K562 (cell line): ENCODE measurements at regions not wholly inside any gene's neighbourhood (a gene's known extent, or its start where the extent isn't known, plus 50 kb on each side); places are given as distances from the start of the nearest gene placed in this dataset.

ENCODE experiments used
- ATAC-seq: fragments of 200-7000 bp; cut with Tn5 transposase; 3 replicates; pipeline ENCODE4 v1.9.1; 2020; ENCODE audit warnings: moderate library complexity
- BruUV-seq: library from RNA; stranded (reverse); fragments of 400-500 nt; replicated peaks from 2 replicates; lab custom pipeline; 2021; lab: Mats Ljungman, UMichigan
- CTCF ChIA-PET: fragments of 300-600 bp; formaldehyde crosslinking; extraction: SDS; loops from one replicate; lab custom pipeline; 2021; ENCODE audit warnings: low intra/inter-chr PET ratio; lab: Yijun Ruan, JAX
- POLR2A ChIA-PET: fragments of 300-600, 350-650 bp; sonication (Branson Sonifier 250); formaldehyde crosslinking; extraction: SDS; loops from one replicate; lab custom pipeline; 2021; ENCODE audit warnings: antibody characterized with exemption, inconsistent platforms; lab: Yijun Ruan, JAX
- DNase-seq, 4 experiments: peaks; one replicate each; pipeline versions ENCODE4 v3.0.0 to v3.0.0-alpha.2; 2011 to 2018; ENCODE audit warnings: low spot score in 3 of 4, mixed read lengths in 3 of 4; ENCODE audit errors: extremely low read depth in 1 of 4
- FAIRE-seq: peaks from 2 replicates; lab custom pipeline; 2011; peaks lifted over from hg19 to GRCh38; lab: Jason Lieb, UNC
- H2AFZ ChIP-seq: 2 replicates; pipeline ENCODE4 v1.6.0; 2011; ENCODE audit warnings: low read depth, low read length, control low read depth, inconsistent platforms
- H3K27ac ChIP-seq: fragments of 200-600 bp; 3 replicates; pipeline ENCODE4 v1.8.0; 2011; ENCODE audit warnings: low read depth, mild to moderate bottlenecking, control low read depth, inconsistent platforms, low read length, moderate library complexity, mixed read lengths; ENCODE audit errors: extremely low read depth
- H3K27me3 ChIP-seq, 2 experiments: fragments of 300-600 bp in 1 of 2; 2 replicates in 1 of 2; 3 replicates in 1 of 2; pipeline versions ENCODE4 v1.6.0 to v1.8.0; 2011; ENCODE audit warnings: inconsistent platforms in 2 of 2, low read length in 2 of 2, mild to moderate bottlenecking in 1 of 2, mixed read lengths in 1 of 2, moderate library complexity in 1 of 2; ENCODE audit not compliant: control insufficient read depth in 2 of 2, insufficient read depth in 2 of 2
- H3K36me3 ChIP-seq: fragments of 300-600 bp; 3 replicates; pipeline ENCODE4 v1.8.0; 2011; ENCODE audit warnings: mild to moderate bottlenecking, low read length, inconsistent platforms; ENCODE audit not compliant: control insufficient read depth, insufficient read depth
- H3K4me1 ChIP-seq, 2 experiments: fragments of 200-600 bp in 1 of 2; replicated peaks in 1 of 2; 2 replicates in 1 of 2; 3 replicates in 1 of 2; pipeline versions ENCODE4 v1.5.1 to v1.8.0; 2011; ENCODE audit warnings: inconsistent platforms in 2 of 2, low read length in 2 of 2, mild to moderate bottlenecking in 1 of 2, mixed read lengths in 1 of 2, moderate library complexity in 1 of 2; ENCODE audit not compliant: control insufficient read depth in 2 of 2, insufficient read depth in 2 of 2
- H3K4me2 ChIP-seq: 2 replicates; pipeline ENCODE4 v1.6.1; 2011; ENCODE audit warnings: low read length, control low read depth, inconsistent platforms, mixed read lengths; ENCODE audit not compliant: insufficient read depth
- H3K4me3 ChIP-seq: fragments of 200-600 bp; sonication (generic), shearing (Covaris generic); 2 replicates; pipeline ENCODE4 v1.5.1; 2016; ENCODE audit warnings: control low read depth, inconsistent platforms
- H3K79me2 ChIP-seq: fragments of 200-600 bp; 3 replicates; pipeline ENCODE4 v1.8.0; 2011; ENCODE audit warnings: low read length, inconsistent platforms; ENCODE audit not compliant: control insufficient read depth, insufficient read depth
- H3K9ac ChIP-seq, 2 experiments: 2 replicates each; pipeline versions ENCODE4 v1.6.0 to v1.6.1; 2011; ENCODE audit warnings: low read depth in 2 of 2, low read length in 2 of 2, control low read depth in 1 of 2, inconsistent platforms in 1 of 2, mild to moderate bottlenecking in 1 of 2, mixed read lengths in 1 of 2; ENCODE audit not compliant: insufficient read depth in 1 of 2
- H3K9me1 ChIP-seq: one replicate; pipeline ENCODE4 v1.6.0; 2011; ENCODE audit warnings: inconsistent platforms, mild to moderate bottlenecking, low read length, moderate library complexity; ENCODE audit not compliant: control insufficient read depth, insufficient read depth
- H3K9me3 ChIP-seq: replicated peaks from 2 replicates; pipeline ENCODE4 v1.5.1; 2011; ENCODE audit warnings: low read depth, low read length, inconsistent platforms; ENCODE audit not compliant: control insufficient read depth, insufficient read depth
- H4K20me1 ChIP-seq: replicated peaks from 2 replicates; pipeline ENCODE4 v1.6.1; 2011; ENCODE audit warnings: low read length, inconsistent platforms, mixed read lengths; ENCODE audit not compliant: control insufficient read depth, insufficient read depth
- GABPA ChIP-seq: fragments of 200-800 bp; sonication (Bioruptor generic); conservative IDR thresholded peaks from 2 replicates; pipeline ENCODE4 v1.6.1; 2016; ENCODE audit warnings: low read depth, missing genetic modification characterization, missing compliant biosample characterization
- NCOA6 ChIP-seq: fragments of 450-650 bp; IDR thresholded peaks from 2 replicates; pipeline ENCODE4 v1.6.1; 2017; ENCODE audit warnings: mild to moderate bottlenecking
- NR2F6 ChIP-seq: fragments of 450-650 bp; formaldehyde crosslinking; IDR thresholded peaks from 2 replicates; pipeline ENCODE4 v1.4.0; 2020; ENCODE audit warnings: mild to moderate bottlenecking
- SPI1 ChIP-seq: IDR thresholded peaks from 2 replicates; pipeline ENCODE4 v1.6.1; 2011; ENCODE audit warnings: low read depth, low read length, control low read depth, borderline replicate concordance
- TEAD4 ChIP-seq, 2 experiments: sonication (generic) in 1 of 2; formaldehyde crosslinking in 1 of 2; IDR thresholded peaks; 2 replicates each; pipeline versions ENCODE4 v1.6.1 to v1.8.0; 2012 to 2022; ENCODE audit warnings: borderline replicate concordance in 1 of 2, inconsistent platforms in 1 of 2, low read length in 1 of 2, mild to moderate bottlenecking in 1 of 2, missing genetic modification reagents in 1 of 2
- ZNF23 ChIP-seq: fragments of 250-450 bp; sonication (Bioruptor Pico); IDR thresholded peaks from 2 replicates; pipeline ENCODE4 v1.4.0; 2020; ENCODE audit warnings: mild to moderate bottlenecking
- ZNF280A ChIP-seq: fragments of 450-650 bp; IDR thresholded peaks from 2 replicates; pipeline ENCODE4 v1.6.1; 2018; ENCODE audit warnings: mild to moderate bottlenecking, low read depth; ENCODE audit not compliant: partially characterized antibody
- ZNF41 ChIP-seq: fragments of 250-450 bp; sonication (Bioruptor Pico); conservative IDR thresholded peaks from 2 replicates; pipeline ENCODE4 v1.4.0; 2020; ENCODE audit warnings: mild to moderate bottlenecking
- WGBS: fragments of 100-300 bp; shearing (Covaris generic); methylation state at CpG from one replicate; pipeline ENCODE4 v1.1.6; 2016; ENCODE audit warnings: low coverage, mixed read lengths; ENCODE audit not compliant: insufficient coverage; ENCODE audit errors: missing lambda C conversion rate; 5-methylcytosine and 5-hydroxymethylcytosine counted together
- in situ Hi-C: fragments of 300-500 bp; cut with MboI; formaldehyde crosslinking; loops from 4 replicates; pipeline ENCODE4 v1.15.0; 2018; ENCODE audit warnings: inconsistent platforms, mixed read lengths
- intact Hi-C: fragments of 100-400 bp; cut with micrococcal nuclease; formaldehyde crosslinking; loops from 2 replicates; pipeline ENCODE4 v1.14.2; 2022
- TF ChIP-seq, protein P1 (sequence below), 2 experiments: fragments of 450-650 bp; IDR thresholded peaks; 2 replicates each; pipeline ENCODE4 v1.6.1; 2016; ENCODE audit warnings: mild to moderate bottlenecking in 2 of 2, borderline replicate concordance in 1 of 2, low read depth in 1 of 2, moderate library complexity in 1 of 2

- no peak overlapping the region for H3K4me3 ChIP-seq
- H3K4me2 ChIP-seq, result no peak overlapping the region
- no peak overlapping the region for H3K27ac ChIP-seq
- H3K9me3 ChIP-seq, result no peaks in the 10 kb centered on the region
- in situ Hi-C loops (no loop called here), intact Hi-C loops (no loop called here)
- FAIRE-seq (no peak), ATAC-seq (no peak), DNase-seq (no peak)
- 2% methylated on average over 3 of the region's 3 CpGs for WGBS
- no peaks in the 10 kb centered on the region for H4K20me1 ChIP-seq
- H2AFZ ChIP-seq, result no peak overlapping the region
- H3K4me1 ChIP-seq, result no peaks in the 10 kb centered on the region
- POLR2A ChIA-PET, result no interaction called here
- H3K9me1 ChIP-seq, result no peaks in the 10 kb centered on the region
- TF ChIP-seq NR2F6, result no peak
- TF ChIP-seq NCOA6, result no peak
- TF ChIP-seq ZNF41 (CRISPR knock-in tag), result no peak
- no peak for TF ChIP-seq GABPA
- TF ChIP-seq, protein P1, sequence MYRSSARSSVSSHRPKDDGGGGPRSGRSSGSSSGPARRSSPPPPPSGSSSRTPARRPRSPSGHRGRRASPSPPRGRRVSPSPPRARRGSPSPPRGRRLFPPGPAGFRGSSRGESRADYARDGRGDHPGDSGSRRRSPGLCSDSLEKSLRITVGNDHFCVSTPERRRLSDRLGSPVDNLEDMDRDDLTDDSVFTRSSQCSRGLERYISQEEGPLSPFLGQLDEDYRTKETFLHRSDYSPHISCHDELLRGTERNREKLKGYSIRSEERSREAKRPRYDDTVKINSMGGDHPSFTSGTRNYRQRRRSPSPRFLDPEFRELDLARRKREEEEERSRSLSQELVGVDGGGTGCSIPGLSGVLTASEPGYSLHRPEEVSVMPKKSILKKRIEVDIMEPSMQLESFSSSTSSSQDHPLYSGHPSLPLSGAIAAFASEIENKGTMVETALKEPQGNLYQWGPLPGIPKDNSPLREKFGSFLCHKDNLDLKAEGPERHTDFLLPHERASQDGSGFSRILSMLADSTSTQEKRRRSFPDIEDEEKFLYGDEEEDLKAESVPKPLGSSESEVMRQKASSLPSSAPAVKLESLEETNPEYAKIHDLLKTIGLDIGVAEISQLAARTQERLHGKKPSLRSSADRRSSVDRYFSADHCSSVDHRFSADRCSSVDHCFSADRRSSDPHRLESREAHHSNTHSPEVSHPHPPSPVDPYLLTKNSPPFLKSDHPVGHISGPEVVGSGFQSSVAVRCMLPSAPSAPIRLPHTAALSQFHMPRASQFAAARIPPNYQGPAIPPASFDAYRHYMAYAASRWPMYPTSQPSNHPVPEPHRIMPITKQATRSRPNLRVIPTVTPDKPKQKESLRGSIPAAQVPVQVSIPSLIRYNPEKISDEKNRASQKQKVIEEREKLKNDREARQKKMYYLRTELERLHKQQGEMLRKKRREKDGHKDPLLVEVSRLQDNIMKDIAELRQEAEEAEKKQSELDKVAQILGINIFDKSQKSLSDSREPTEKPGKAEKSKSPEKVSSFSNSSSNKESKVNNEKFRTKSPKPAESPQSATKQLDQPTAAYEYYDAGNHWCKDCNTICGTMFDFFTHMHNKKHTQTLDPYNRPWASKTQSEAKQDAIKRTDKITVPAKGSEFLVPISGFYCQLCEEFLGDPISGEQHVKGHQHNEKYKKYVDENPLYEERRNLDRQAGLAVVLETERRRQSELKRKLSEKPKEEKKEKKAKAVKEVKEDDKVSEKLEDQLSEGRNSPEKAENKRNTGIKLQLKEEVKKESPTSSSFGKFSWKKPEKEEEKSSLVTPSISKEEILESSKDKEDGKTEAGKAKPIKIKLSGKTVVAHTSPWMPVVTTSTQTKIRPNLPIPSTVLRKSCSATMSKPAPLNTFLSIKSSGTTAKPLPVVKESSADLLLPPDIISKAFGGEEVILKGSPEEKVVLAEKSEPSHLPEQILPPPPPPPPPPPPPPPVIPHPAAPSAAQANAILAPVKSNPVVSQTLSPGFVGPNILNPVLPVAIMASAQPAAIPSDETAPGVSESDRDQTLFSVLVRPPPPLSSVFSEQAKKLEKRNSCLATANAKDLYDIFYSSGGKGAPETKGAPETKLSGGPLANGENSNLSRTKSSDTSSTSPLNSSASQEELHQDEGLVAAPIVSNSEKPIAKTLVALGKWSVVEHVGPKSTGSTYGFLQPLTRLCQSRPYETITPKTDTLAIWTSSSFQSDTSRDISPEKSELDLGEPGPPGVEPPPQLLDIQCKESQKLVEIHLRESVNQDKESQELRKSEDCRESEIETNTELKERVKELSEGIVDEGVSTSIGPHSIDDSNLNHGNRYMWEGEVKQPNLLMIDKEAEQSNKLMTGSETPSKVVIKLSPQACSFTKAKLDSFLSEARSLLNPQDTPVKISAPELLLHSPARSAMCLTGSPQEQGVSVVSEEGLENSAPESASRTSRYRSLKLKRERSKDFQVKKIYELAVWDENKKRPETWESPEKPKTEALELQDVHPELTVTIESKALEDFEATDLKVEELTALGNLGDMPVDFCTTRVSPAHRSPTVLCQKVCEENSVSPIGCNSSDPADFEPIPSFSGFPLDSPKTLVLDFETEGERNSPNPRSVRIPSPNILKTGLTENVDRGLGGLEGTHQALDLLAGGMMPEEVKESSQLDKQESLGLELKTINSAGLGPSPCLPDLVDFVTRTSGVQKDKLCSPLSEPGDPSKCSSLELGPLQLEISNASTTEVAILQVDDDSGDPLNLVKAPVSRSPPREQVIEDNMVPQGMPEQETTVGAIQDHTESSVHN (IDR thresholded peaks at IDR 0.05; ENCODE audit: borderline replicate concordance in 1 of 2, low read depth in 1 of 2), result no peak
- no peak for TF ChIP-seq SPI1
- TF ChIP-seq ZNF280A, result no peak
- no peak for TF ChIP-seq TEAD4 (IDR thresholded peaks at IDR 0.05; ENCODE audit: low read length)
- TF ChIP-seq TEAD4 (CRISPR knock-in tag; IDR thresholded peaks at IDR 0.05; ENCODE audit: borderline replicate concordance), result no peak
- no peak for TF ChIP-seq ZNF23 (CRISPR knock-in tag)
- H3K27me3 ChIP-seq, result no peaks in the 10 kb centered on the region
- H3K36me3 ChIP-seq, result no peaks in the 10 kb centered on the region
- H3K79me2 ChIP-seq, result no peaks in the 10 kb centered on the region
- no peak overlapping the region for H3K9ac ChIP-seq
- CTCF ChIA-PET, result no interaction called here
- no TSS peak for BruUV-seq
Measured at GRCh38 chr16:51752438-51752995, 601.4 kb upstream of the SALL1 start.
